ENCODE measurements at regions not wholly inside any gene's neighbourhood (a gene's known extent, or its start where the extent isn't known, plus 50 kb on each side); places are given as distances from the start of the nearest gene placed in this dataset.

DNA sequence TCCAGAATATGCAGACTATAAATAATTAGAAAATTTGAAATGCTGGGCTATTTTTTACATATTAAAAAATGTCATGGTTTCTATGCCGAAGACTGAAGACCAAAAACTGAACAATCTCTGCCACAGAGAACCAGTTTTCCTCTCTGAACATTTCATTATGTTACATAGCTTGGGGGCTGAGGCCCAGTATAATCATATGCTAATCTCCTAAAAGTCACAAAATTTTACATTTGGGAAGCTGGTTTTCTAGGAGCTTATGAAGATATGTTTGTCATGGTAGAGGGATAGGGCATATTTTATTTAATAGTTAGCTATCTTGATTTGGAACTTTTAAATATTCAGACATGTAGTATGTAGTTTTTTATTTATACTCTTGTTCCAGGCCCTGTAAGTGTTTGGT, 167.8 kb downstream of the GPAT3 start:
- TF ChIP-seq, protein P1, sequence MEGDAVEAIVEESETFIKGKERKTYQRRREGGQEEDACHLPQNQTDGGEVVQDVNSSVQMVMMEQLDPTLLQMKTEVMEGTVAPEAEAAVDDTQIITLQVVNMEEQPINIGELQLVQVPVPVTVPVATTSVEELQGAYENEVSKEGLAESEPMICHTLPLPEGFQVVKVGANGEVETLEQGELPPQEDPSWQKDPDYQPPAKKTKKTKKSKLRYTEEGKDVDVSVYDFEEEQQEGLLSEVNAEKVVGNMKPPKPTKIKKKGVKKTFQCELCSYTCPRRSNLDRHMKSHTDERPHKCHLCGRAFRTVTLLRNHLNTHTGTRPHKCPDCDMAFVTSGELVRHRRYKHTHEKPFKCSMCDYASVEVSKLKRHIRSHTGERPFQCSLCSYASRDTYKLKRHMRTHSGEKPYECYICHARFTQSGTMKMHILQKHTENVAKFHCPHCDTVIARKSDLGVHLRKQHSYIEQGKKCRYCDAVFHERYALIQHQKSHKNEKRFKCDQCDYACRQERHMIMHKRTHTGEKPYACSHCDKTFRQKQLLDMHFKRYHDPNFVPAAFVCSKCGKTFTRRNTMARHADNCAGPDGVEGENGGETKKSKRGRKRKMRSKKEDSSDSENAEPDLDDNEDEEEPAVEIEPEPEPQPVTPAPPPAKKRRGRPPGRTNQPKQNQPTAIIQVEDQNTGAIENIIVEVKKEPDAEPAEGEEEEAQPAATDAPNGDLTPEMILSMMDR (IDR thresholded peaks at IDR 0.05): no peak
- no peak for TF ChIP-seq POLR2A (IDR thresholded peaks at IDR 0.05)
- Histone ChIP-seq H3K9me3 (no peaks in the 10 kb centered on the region), H3K4me1 (peaks cover 1% of the 10 kb centered on the region in 2 donors), H3K27me3 (no peaks in the 10 kb centered on the region), H3K36me3 (no peaks in the 10 kb centered on the region), H3K27ac (no peak overlapping the region), H3K4me3 (replicated peaks in 1 of 3) (no peak overlapping the region)
- intact Hi-C loops (cut with DNase I): no loop called here
- 95 to 97% methylated on average over 1 of the region's 1 CpG for WGBS, 2 donors
- no peak for DNase-seq

DNA sequence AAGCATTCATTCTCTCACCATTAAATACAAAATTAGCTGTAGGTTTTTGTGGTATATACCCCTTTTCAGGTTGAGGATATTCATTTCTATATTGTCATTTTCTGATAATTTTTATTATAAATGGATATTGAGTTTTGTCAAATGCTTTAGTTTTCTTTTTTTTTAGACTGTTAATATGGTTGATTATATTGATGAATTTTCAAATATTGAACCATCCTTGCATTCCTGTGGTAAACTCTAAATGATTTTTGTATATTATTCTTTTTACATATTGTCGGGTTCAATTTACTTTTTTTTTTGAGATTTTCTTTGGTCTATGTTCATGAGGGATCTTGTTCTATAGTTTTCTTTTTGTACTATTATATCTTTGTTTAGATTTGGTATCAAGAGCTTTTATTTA, 165.1 kb downstream of the GPAT3 start:
- Histone ChIP-seq H3K27me3 (no peaks in the 10 kb centered on the region), H3K36me3 (no peaks in the 10 kb centered on the region), H3K4me3 (replicated peaks in 1 of 3) (no peak overlapping the region), H3K9me3 (no peaks in the 10 kb centered on the region), H3K4me1 (no peaks in the 10 kb centered on the region), H3K27ac (no peak overlapping the region)
- intact Hi-C loops (cut with DNase I): no loop called here
- TF ChIP-seq POLR2A (IDR thresholded peaks at IDR 0.05): no peak
- TF ChIP-seq, protein P1 (IDR thresholded peaks at IDR 0.05): no peak
- no peak for DNase-seq
- WGBS, 2 donors: 92% methylated on average over 1 of the region's 1 CpG

DNA sequence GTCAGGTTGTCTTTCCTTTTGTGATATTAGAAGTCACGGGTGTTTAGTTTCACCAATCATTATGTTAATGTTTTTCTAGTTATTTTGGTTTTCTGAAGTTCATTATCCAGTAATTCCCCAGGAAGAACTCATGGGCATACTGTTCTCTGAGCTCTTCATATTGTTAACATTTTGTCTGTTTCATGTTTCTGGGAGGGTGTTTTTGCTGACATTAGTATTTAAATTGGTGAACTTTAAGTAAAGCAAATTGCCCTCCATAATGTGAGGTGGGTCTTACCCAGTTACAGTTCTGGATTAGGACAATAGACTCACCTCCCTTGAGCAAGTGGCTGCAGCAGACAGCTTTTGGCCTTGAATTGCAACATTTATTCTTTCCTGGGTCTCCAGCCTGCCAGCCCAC, 163.4 kb downstream of the GPAT3 start:
- intact Hi-C loops (cut with DNase I): no loop called here
- Histone ChIP-seq H3K4me3 (replicated peaks in 1 of 3) (no peak overlapping the region), H3K27ac (no peak overlapping the region), H3K9me3 (no peaks in the 10 kb centered on the region), H3K4me1 (no peaks in the 10 kb centered on the region), H3K36me3 (no peaks in the 10 kb centered on the region), H3K27me3 (no peaks in the 10 kb centered on the region)
- TF ChIP-seq POLR2A (IDR thresholded peaks at IDR 0.05): no peak
- TF ChIP-seq, protein P1 (IDR thresholded peaks at IDR 0.05): no peak
- WGBS, 2 donors: 91 to 96% methylated on average over 1 of the region's 1 CpG
- DNase-seq: no peak

DNA sequence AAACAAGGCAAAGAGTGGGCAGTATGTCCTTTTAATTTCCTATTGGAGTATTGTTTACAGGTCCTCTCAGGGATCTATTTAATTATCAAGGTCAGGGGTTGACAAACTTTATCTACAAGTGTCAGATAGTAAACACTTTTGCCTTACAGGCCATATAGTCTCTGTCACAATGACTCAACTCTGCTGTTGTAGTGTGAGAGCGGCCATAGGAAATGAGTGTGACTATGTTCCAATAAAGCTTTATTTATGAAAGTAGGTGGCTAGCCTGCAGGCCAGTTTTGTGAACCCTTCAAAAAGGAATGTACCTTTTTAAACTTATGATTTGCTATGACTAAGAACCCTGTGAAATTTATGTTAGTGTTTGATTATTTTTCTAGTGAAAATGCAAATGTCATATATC, 156.1 kb downstream of the GPAT3 start:
- Histone ChIP-seq H3K4me3 (replicated peaks in 1 of 3) (no peak overlapping the region), H3K27ac (no peak overlapping the region), H3K4me1 (no peaks in the 10 kb centered on the region), H3K9me3 (no peaks in the 10 kb centered on the region), H3K36me3 (no peaks in the 10 kb centered on the region), H3K27me3 (no peaks in the 10 kb centered on the region)
- WGBS, 2 donors: 96 to 97% methylated on average over 1 of the region's 1 CpG
- no peak for DNase-seq
- intact Hi-C loops (cut with DNase I): no loop called here
- TF ChIP-seq, protein P1 (IDR thresholded peaks at IDR 0.05): no peak
- TF ChIP-seq POLR2A (IDR thresholded peaks at IDR 0.05): no peak

DNA sequence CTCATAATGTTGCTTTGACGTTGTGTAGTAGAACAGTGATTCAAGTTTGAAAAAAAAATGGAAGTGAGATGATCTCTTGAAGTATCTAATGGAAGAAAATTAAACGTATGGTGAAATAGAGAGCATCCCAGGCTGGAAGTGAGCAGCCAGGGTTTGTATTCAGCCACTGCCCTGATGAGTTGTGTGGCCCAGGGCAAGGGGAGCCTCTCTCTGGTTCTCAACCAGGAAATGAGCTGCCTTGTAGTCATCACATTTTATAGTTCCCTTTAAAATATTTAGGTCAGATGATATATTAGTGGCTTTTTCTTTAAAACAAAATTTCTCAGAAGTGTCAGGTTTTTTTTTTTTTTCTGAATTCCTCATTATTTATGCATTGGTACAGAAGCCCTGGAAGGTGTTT, 150.3 kb downstream of the GPAT3 start:
- Histone ChIP-seq H3K4me3 (replicated peaks in 1 of 3) (no peak overlapping the region), H3K36me3 (no peaks in the 10 kb centered on the region), H3K4me1 (no peaks in the 10 kb centered on the region), H3K27me3 (no peaks in the 10 kb centered on the region), H3K27ac (no peak overlapping the region), H3K9me3 (no peaks in the 10 kb centered on the region)
- DNase-seq: no peak
- intact Hi-C loops (cut with DNase I): no loop called here
- 81 to 89% methylated on average over 2 of the region's 2 CpGs for WGBS, 2 donors
- TF ChIP-seq, protein P1 (IDR thresholded peaks at IDR 0.05): no peak
- no peak for TF ChIP-seq POLR2A (IDR thresholded peaks at IDR 0.05)
